ENCODE measurements at regions not wholly inside any gene's neighbourhood (a gene's known extent, or its start where the extent isn't known, plus 50 kb on each side); places are given as distances from the start of the nearest gene placed in this dataset.

DNA sequence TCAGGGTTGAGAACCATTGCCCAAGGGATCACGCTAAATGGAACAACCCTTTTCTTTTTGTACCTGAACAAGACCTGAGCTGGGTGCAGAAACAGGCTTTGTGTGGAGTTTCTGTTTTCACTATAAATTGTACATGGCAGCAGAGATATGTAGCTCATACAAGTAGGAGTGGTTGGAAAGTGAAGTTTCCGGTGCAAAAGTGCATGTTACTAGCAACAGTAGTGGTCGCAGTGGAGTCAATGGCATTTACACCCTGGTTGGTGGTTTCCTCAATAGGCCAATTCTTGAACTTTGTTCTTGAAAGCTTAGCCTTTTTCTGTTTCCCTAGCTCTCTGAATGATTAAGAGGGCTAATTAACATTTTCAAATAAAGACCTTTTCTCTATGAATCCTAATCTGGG lies 170.7 kb downstream of the NEBL start:
- DNase-seq (ENCODE audit: low read depth) = no peak

DNA sequence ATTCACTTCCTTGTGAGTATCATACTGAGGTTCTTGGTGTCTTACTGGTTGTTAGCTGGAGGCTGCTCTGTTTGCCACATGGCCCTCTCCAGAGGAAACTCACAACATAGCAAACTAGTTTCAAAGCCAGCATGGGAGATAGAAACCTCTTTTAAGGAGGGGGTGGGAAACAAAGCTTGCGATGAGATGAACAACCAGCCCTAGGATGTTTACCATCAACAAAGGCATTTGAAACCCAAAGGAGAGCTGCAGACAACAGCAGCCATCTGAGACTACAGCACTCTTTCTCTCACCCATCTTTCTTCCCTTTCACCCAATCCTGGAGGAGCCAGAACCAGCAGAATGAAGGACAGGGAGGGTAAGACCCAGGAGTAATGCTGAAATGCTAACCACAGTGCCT lies 182.1 kb downstream of the NEBL start:
- DNase-seq (ENCODE audit: low read depth) = no peak

DNA sequence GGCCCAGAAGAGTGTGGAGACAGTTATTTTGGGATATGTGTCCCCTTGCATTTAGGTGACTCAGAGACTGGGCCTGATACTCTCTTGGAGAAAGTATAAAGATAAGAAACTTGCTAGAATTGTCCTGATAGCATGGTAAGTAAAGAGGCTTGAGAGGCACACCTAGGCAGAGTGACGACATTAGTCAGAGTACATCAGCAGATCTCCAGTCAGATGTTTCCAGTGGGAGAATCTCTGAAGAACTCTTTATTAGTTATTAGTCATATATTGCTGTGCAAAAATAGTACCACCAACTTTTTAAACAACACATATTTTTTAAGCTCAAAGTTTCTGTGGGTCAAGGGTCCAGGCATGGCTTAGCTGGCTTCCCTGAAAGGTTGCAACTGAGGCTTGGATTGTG lies 182.6 kb downstream of the NEBL start:
- no peak for DNase-seq (ENCODE audit: low read depth)

DNA sequence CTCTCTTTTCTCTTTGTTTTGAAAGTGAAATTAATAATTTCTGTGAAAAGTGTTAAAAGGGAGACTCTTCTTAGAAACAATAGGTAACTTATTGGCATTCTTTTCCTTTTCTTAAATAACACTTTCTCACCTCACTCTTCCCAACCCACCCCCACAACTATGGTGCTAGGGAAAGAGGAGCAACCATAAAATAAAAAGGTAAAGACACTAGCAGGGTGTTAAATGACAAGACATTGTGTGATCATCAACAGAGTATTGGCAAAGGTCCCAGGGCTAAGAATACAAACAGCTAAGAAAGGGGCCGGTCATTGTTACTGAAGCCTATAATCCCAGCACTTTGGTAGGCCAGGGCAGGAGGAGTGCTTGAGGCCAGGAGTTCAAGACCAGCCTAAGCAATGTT lies 183.7 kb downstream of the NEBL start:
- no peak for DNase-seq (ENCODE audit: low read depth)

DNA sequence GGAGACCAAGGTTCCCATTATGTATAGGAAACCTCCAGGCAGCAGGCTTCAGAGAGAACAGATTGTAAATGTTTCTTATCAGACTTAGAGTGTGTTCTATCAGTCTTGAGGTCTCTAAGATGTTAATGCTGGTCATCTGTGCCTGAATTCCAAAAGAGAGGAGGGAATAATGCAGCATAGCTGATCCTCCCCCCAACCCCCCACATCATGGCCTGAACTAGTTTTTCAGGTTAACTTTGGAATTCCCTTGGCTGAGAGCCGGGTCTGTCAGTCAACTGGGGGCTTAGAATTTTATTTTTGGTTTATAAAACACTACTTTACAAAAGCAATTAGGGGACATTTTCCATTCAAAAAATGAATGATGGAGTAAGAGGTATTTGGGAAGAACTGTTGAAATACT lies 184.3 kb downstream of the NEBL start:
- DNase-seq (ENCODE audit: low read depth) = no peak

DNA sequence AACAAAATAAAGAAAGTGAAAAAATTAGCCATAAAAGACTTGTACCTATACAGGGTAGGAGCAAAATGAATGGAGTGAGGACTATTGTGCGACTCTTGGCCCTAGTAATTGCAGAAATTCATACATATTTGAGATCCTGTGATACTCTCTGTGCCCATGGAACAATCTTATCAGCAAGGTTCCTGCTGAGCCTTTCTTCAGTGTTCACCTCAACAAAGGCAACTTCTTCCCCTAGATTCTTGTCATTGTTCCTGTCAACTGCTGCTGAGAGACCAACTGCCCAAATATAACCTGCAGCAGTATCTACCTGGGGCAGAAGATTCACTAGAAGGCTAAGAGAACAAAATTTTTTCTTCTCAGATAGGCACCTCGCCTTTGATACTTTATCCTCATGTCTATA lies 187.4 kb downstream of the NEBL start:
- DNase-seq (ENCODE audit: low read depth) = no peak

DNA sequence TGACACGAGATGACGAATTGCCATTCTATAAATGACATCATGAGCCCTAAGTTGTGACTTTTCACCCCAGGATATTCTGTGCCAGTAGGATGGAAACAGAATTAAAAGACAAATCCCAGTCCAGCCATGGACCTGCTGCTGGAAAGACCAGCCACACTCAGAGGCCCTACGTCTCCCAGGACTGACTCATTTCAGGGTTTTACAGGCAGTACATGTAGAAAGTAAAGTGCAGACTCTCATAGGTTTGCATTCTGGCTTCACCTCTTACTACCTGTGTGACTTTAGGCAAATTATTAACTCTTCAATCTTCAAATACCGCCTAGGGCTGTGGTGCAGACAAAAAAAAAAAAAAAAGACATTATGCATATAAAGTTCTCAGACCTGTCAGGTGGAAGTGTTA lies 188.8 kb downstream of the NEBL start:
- no peak for DNase-seq (ENCODE audit: low read depth)

DNA sequence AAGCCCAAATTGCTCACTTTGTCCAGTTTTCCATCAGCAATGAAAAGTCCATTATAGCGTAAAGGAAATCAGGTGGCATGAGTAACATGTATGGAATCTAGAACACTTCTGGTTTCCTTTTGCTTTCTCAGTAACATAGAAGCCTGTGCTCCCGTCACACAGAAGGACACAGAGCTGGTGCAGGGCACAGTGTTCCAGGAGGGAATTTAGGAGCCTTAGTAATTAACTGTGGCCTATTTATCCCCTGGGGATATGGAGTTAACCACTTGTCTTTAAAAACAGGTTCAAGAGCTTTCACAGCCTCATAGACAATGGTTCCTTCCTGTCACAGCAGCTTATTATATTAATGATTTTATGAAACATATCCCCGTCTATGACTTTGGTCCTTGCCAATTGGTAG lies 189.9 kb downstream of the NEBL start:
- DNase-seq (ENCODE audit: low read depth) = no peak

DNA sequence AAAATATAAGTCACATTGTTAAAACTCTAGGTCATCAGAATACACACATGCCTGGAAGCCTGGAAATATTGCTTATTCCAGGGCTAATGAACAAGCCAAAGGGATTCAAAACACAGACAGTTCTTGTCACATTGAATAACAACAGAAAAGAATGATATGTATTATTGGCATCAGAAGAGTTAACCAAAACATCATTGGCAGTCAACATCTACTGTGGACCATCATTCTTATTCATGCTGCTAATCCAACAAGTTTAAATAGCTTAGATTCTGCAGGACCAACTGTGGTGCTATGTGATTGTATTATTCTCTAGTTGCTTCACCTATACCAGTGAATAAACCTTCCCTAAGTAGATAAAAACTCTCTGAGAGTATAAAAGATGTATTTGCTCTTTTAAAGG lies 198.3 kb downstream of the NEBL start:
- DNase-seq (ENCODE audit: low read depth) = no peak

DNA sequence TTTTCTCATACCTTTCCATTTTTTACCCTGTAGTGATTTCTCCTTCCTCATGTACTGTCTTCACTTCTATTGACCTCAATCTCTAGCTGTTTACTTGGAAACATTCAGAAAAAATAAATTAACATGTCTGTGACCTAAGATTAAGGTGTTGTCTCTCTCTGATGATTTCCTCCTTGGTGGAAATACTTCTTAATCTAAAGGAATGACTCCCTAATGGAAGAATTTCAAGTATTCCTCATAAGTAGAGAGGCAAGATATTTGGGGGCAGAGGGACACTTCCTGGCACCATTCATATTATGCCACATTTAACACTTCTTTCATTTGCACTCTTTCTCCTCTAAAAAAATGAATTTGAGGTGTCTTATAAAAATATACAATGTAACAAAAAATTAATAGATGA lies 202.8 kb downstream of the NEBL start:
- no peak for DNase-seq (ENCODE audit: low read depth)

DNA sequence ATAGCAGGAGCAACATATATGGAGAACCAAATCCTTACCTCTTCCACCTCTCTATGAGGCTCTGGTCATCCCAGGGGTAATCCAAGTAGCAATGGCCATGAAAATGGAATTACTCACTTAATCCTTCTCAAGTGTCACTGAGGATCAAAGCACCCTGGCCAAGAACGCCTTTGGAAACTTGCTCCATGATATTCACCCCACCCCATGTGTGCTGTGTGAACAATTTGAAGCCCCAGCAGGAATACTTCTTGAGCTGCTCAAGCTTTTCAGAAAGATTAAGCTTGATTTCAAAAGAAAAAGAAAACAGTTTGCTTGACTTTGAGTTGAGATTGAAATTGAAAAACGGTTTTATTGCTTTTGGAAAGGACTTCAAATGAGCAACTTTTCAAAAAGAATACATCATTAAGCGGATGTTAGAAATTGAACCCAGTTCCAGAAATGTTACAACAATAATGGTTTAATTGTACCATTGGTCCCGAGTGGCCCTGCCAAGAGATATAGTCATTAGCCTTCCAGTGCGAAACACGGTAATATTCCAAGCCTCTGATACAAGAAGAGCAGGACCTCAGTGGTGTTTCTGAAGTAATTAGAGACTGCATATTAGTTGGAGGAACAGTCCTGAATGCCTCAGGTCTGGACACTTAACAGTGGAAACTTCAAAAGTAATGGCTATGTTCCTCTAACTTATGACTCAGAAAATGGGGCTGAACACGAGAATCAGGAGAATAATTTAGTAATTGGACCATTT lies 208.1 kb downstream of the NEBL start:
- no peak for DNase-seq (ENCODE audit: low read depth)

DNA sequence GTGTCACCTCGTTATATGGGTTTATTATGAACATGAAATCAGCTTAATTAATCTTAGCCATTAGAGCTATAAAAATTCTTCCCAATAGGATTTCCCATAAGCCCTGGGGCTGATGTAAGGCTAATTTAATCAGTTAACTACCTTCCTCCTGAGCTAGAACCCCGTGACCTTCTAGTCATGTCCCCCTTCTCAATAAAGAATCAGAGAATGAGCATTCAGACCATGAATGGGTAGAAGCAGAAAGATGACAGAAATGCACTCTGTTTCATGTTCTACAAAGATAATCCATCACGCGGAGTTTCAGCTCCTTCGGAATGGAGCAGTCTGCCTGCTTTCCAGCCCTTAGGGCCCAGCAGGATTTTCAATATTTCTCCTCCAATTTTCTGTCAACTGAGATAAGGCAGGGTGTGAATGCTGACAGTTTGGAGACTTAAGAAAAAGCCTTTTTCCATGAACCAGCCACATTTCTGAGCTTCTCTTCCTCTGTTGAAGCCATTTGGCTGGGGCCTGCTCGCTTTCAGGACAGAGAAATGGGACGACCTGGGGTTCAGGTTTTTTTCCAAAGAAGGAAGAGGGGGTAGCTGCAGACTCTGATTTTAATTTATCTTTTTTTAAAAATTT lies 211.0 kb downstream of the NEBL start:
- DNase-seq (ENCODE audit: low read depth) = no peak

DNA sequence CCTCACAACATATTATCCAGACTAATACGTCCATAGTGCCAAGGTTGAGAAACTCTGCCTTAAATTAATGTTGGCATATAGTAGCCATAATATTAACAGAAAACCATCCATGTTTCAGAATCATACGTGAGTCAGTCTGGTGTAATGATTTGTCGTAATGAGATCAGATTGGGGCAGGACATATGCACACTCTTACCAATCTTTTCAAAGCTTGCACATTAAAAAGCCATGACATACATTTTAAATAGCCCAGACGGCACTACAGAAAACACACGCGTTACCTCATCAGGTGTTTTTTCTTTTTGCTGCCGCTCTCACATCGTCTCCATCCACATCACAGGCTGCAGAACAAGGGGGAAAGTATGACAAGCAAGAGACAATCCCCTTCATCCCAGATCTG lies 211.6 kb downstream of the NEBL start:
- no peak for DNase-seq (ENCODE audit: low read depth)

DNA sequence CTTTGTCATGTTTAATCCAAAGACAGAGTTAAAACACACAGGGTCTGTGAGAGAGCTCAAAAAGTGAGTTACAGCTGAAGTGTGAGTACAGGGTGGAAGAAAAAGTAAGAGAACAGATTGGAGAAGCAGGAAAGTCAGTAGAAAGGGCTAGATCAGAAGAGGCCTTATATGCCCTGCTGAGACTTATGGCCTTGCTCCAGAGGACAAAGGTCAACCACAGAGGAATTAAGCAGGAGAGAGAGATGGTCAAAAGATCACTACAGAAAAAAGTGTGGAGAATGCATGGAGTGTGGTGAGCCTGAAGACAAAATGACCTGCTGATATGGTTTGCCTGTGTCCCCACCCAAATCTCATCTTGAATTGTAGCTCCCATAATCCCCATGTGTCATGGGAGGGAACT lies 213.8 kb downstream of the NEBL start:
- no peak for DNase-seq (ENCODE audit: low read depth)

DNA sequence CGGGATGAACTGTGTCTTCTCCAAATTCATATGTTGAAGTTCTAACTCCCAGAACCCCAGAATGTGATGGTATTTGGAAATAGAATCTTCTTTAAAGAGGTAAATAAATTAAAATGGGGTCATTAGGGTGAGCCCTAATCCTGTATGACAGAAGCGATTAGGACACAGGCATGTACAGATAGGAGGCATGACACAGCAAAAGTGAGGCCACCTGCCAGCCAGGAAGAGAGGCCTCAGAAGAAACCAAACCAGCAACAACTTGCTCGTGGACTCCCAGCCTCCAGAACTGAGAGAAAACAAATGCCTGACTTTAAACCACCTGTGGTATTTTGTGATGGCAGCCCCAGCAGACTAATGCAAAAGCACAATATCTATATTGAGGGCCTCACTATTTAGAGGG lies 214.3 kb downstream of the NEBL start:
- no peak for DNase-seq (ENCODE audit: low read depth)

DNA sequence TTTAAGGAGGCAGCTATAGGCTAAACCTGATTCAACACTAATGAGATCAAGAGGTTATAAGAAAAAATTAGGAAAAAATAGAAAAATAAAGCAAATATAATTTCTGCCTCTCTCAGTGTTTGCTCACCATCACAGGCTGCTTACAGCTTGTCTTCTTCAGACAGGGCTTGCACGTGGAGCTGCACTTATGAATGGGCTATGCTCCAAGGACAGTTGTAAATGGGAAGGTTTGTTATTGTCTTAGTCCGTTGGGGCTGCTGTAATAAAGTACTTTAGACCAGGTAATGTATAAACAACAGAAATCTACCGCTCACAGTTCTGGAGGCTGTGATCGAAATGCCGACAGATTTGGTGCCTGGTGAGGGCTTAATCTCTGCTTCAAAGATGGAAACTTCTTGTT lies 219.8 kb downstream of the NEBL start:
- DNase-seq (ENCODE audit: low read depth) = no peak

DNA sequence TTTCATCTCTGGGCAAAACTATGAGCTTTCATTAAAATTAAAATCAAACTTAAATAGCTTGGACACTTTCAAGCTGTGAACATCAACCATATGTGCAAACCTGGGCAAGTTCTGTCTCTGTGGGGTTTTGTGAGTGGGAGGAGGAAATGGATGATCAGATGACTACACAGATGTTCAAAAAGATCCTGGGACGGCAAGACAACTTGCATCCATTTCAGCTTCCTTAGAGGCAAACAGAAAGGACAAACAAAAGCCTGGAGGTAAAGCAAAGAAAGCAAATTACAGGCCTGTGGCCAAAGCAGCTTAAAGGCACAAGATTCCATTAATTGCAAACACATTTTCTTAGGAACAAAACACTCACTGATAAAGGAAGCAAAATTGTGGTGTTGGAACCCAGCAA lies 222.2 kb downstream of the NEBL start:
- no peak for DNase-seq (ENCODE audit: low read depth)

DNA sequence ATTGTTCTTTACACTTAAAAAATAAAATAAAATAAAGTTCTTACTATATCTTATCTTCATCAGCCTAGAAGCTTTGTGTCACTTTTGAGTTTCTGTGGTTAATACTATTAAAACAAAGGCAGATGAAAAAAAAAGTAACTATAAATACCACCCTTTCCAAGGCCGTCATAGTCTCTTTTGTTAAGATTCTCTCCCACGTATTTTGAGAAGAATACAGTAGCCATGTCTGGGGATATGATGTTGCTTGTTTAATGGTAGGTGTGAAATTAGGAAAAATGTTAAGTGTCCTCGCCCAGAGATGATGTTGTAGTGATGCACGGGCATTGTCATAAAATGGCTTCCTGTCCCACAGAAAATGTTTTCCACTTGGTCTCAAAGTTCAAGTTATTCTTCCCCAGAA lies 223.9 kb downstream of the NEBL start:
- no peak for DNase-seq (ENCODE audit: low read depth)

DNA sequence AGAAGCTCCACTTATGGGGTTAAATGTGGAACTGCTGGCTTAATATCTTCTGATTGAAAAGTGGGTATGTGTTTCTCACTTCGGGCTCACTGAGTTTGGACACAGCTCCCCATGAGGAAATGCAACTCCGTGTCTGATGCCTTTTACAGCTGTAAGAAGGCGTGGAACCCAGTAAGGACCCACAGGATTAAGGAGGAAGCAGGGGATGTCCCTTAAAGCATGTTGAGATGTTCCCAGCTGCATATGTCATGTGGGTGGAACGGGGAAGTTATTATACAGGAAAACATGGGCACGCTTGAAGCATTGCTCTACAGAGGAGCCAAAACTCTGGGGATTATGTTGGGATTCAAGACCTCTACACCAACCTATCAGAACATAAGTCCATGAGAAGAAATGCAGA lies 224.4 kb downstream of the NEBL start:
- DNase-seq (ENCODE audit: low read depth) = no peak

DNA sequence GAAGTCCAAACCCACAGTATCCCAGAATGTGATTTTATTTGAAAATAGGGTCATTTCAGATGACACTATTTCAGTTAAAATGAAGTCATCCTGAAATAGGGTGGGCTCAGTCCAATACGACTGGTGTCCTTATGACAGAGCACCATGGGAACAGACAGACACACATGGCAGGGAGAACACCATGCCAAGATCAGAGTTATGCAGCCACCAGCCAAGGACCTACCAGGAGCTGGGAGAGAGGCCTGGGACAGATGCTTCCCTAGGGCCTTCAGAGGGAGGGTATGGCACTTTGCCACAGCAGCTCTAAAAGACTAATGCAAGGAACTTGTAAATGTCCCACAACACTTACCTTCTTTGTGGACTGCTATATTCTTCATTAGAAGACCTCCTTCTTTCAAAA lies 226.5 kb downstream of the NEBL start:
- no peak for DNase-seq (ENCODE audit: low read depth)

DNA sequence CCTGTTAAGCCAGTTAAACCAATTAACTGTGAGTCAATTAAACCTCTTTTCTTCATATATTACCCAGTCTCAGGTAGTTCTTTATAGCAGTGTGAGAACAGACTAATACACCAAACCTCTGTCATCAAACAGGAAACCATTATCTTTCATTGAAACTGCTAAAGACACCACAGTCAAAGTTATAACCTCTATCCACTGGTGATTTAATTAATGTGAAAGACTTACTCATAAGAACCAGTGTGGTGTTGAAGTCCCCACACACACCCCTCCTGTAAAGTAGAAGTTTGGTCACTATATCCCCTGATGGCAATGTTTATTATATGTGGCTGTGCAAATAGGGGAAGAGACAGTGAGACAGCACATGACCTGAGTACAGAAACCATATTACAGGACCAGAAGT lies 228.1 kb downstream of the NEBL start:
- no peak for DNase-seq (ENCODE audit: low read depth)

DNA sequence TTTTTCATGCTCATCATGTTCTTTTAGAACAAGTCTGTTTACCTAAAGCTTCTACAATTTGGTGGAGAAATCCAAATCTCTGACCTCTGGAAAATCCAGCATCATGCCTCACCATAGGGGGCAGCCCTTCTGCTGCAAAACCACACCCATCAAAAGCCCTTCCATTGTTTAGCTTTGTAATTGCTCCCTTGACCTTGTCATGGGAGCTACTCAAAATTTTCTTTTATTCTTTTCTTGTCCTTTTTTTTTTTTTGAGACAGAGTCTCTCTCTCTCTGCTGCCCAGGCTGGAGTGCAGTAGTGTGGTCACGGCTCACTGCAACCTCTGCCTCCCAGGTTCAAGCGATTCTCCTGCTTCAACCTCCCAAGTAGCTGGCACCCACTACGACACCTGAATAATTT lies 234.4 kb downstream of the NEBL start:
- no peak for DNase-seq (ENCODE audit: low read depth)

DNA sequence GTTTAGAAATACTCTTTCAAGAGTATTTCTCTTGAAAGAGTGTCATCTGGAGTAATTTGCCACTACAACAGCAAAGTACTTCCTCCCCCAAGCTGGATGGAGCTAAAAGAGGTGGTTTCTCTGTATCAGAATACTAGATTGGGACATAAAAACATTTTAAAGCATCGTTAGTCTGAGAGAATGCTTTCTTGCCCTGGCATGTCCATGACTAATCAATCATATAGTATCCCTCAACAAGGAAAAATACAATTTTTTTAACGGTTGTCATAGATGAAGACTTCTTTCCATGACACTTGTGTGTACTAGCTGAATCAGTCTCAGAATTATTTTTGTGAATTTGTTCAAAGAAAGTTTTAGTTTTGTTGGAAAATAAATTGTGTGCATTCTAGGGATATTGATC lies 237.9 kb downstream of the NEBL start:
- DNase-seq (ENCODE audit: low read depth) = no peak

DNA sequence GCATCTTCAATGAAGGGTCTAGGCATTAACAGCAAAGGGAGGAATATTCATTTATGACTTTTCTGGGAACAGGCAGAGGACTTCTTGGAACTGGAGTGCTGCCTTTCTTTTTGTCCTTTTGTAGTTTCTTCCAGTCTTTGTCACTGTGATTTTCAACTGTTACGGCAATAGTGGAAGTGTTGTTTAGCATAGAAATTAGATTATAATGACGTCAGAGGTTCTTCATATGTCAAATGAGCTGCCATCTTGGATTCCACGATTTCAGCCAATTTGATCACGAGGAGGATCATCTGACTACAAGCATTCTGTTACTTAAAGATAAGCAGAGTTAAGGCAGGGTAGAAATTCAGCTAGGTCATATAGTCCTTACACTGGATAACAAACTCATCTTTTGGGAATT lies 239.0 kb downstream of the NEBL start:
- DNase-seq (ENCODE audit: low read depth) = no peak
